A673 (cell line): ENCODE measurements at regions not wholly inside any gene's neighbourhood (a gene's known extent, or its start where the extent isn't known, plus 50 kb on each side); places are given as distances from the start of the nearest gene placed in this dataset.

Source experiments
- EZH2 ChIP-seq: fragments of 200-600 bp; sonication (generic); IDR thresholded peaks from 2 replicates; pipeline ENCODE4 v1.6.1; 2017; ENCODE audit warnings: borderline replicate concordance, low read depth, mild to moderate bottlenecking, mixed read lengths, antibody characterized with exemption, low read length; ENCODE audit not compliant: poor library complexity, severe bottlenecking
- TF ChIP-seq, protein P1 (sequence below): fragments of 300-800, 200-600 bp; sonication (generic); conservative IDR thresholded peaks from 2 replicates; pipeline ENCODE4 v1.5.1; 2017; ENCODE audit warnings: low read depth, mild to moderate bottlenecking, antibody characterized with exemption, low read length, moderate library complexity, mixed read lengths

GRCh38 chr20:22058746-22059145 is 353.3 kb downstream of the PAX1 start:
- TF ChIP-seq, protein P1, sequence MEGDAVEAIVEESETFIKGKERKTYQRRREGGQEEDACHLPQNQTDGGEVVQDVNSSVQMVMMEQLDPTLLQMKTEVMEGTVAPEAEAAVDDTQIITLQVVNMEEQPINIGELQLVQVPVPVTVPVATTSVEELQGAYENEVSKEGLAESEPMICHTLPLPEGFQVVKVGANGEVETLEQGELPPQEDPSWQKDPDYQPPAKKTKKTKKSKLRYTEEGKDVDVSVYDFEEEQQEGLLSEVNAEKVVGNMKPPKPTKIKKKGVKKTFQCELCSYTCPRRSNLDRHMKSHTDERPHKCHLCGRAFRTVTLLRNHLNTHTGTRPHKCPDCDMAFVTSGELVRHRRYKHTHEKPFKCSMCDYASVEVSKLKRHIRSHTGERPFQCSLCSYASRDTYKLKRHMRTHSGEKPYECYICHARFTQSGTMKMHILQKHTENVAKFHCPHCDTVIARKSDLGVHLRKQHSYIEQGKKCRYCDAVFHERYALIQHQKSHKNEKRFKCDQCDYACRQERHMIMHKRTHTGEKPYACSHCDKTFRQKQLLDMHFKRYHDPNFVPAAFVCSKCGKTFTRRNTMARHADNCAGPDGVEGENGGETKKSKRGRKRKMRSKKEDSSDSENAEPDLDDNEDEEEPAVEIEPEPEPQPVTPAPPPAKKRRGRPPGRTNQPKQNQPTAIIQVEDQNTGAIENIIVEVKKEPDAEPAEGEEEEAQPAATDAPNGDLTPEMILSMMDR: no peak
- TF ChIP-seq EZH2: no peak
